Panc1 (cell line): ENCODE measurements at regions not wholly inside any gene's neighbourhood (a gene's known extent, or its start where the extent isn't known, plus 50 kb on each side); places are given as distances from the start of the nearest gene placed in this dataset.
"Not testable (repeated sequence)": the region's sequence is repeated elsewhere in the genome, so short reads cannot be mapped to it uniquely, and the experiment has no call there.

Experiments used
- POLR2AphosphoS5 ChIP-seq: IDR thresholded peaks from 2 replicates; pipeline ENCODE4 v1.6.1; 2012; ENCODE audit warnings: mild to moderate bottlenecking, low read depth, low read length, moderate library complexity
- REST ChIP-seq, 2 experiments: IDR thresholded peaks; 2 replicates each; pipeline ENCODE4 v1.6.1; 2011 to 2012; ENCODE audit warnings: low read depth in 2 of 2, control low read depth in 1 of 2, low read length in 1 of 2, mild to moderate bottlenecking in 1 of 2, moderate library complexity in 1 of 2; ENCODE audit not compliant: insufficient read depth in 1 of 2
- TF ChIP-seq, protein P1 (sequence below): fragments of 450-650 bp; IDR thresholded peaks from 2 replicates; pipeline ENCODE4 v1.5.1; 2017; ENCODE audit warnings: mild to moderate bottlenecking

GRCh38 chr20:30875868-30876267 lies 381.6 kb upstream of the DEFB115 start:
- TF ChIP-seq, protein P1, sequence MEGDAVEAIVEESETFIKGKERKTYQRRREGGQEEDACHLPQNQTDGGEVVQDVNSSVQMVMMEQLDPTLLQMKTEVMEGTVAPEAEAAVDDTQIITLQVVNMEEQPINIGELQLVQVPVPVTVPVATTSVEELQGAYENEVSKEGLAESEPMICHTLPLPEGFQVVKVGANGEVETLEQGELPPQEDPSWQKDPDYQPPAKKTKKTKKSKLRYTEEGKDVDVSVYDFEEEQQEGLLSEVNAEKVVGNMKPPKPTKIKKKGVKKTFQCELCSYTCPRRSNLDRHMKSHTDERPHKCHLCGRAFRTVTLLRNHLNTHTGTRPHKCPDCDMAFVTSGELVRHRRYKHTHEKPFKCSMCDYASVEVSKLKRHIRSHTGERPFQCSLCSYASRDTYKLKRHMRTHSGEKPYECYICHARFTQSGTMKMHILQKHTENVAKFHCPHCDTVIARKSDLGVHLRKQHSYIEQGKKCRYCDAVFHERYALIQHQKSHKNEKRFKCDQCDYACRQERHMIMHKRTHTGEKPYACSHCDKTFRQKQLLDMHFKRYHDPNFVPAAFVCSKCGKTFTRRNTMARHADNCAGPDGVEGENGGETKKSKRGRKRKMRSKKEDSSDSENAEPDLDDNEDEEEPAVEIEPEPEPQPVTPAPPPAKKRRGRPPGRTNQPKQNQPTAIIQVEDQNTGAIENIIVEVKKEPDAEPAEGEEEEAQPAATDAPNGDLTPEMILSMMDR = not testable (repeated sequence)
- TF ChIP-seq REST (IDR thresholded peaks at IDR 0.05; ENCODE audit: insufficient read depth in 1 of 2, low read depth in 2 of 2, low read length in 1 of 2); POLR2AphosphoS5: not testable (repeated sequence)
